Choroid plexus epithelial cell (primary cell): ENCODE measurements at regions not wholly inside any gene's neighbourhood (a gene's known extent, or its start where the extent isn't known, plus 50 kb on each side); places are given as distances from the start of the nearest gene placed in this dataset.

Experiments
- DNase-seq: peaks from one replicate; pipeline ENCODE4 v3.0.0-alpha.2; 2010; ENCODE audit warnings: low read depth
- H3K4me3 ChIP-seq: 2 replicates; pipeline ENCODE4 v1.5.1; 2011; ENCODE audit warnings: low read depth, mild to moderate bottlenecking, control low read depth, low read length, moderate library complexity
- CTCF ChIP-seq: conservative IDR thresholded peaks from 2 replicates; pipeline ENCODE4 v1.5.1; 2011; ENCODE audit warnings: low read depth, mild to moderate bottlenecking, control low read depth, inconsistent platforms, low read length, moderate library complexity

- no peak overlapping the region for H3K4me3 ChIP-seq
- no peak for TF ChIP-seq CTCF
These were observed 125.0 kb upstream of the MTAP start for GRCh38 chr9:21677387-21677786.

GRCh38 chr9:21677834-21678233, 124.6 kb upstream of the MTAP start:
- peak; percentile 67 for DNase-seq
- H3K4me3 ChIP-seq: no peak overlapping the region
- TF ChIP-seq CTCF: no peak

More at GRCh38 chr9:21677387-21677786, 125.0 kb upstream of the MTAP start:
- no peak for DNase-seq

- no peak overlapping the region for H3K4me3 ChIP-seq
- DNase-seq: no peak
- no peak for TF ChIP-seq CTCF
These were observed 123.0 kb upstream of the MTAP start for GRCh38 chr9:21679432-21679831.

- DNase-seq: no peak
- H3K4me3 ChIP-seq: no peak overlapping the region
- TF ChIP-seq CTCF: no peak
These were observed 121.8 kb upstream of the MTAP start for GRCh38 chr9:21680590-21680989.

GRCh38 chr9:21681641-21682040, 120.8 kb upstream of the MTAP start:
- no peak overlapping the region for H3K4me3 ChIP-seq
- peak; percentile 79 for DNase-seq
- TF ChIP-seq CTCF: no peak

- no peak for TF ChIP-seq CTCF
- H3K4me3 ChIP-seq: no peak overlapping the region
- DNase-seq: no peak
These were observed 120.1 kb upstream of the MTAP start for GRCh38 chr9:21682381-21682780.

GRCh38 chr9:21682981-21683380, 119.5 kb upstream of the MTAP start:
- DNase-seq: peak; percentile 65
- H3K4me3 ChIP-seq: no peak overlapping the region
- TF ChIP-seq CTCF: no peak
